Muscle of back (tissue), 3 donors: ENCODE measurements at regions not wholly inside any gene's neighbourhood (a gene's known extent, or its start where the extent isn't known, plus 50 kb on each side); places are given as distances from the start of the nearest gene placed in this dataset.

Experiments
- DNase-seq, 3 donors: peaks; one replicate each; pipeline versions ENCODE4 v3.0.0 to v3.0.0-alpha.2; 2013

DNA sequence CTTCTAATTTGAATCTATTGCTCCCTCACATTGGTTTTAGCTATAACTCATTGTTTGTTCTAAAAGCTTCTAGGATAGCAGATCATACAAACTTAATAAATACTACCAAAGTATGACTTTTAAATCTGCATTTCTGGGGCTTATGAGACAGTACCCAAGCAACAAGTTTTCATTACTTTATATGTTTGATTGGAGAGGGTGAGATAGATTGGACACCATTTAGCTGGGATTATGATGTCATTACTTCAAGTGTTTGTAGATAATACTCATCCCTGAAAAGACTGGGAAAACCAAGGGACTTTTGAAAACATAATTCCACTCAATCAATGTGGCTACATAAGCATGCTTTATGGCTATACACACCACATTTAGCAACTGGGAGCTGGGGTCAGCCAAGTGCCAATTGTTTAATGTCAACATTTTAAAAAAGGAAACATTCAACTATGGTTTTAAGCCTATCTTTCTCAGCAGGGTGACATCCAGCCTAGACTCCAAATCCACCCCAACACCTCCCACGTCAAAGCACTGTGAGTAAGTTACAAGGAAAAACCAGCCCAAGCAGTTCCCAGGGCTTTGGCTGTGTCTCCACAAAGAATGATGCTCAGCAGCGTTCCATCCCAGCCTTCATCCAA is 119.9 kb downstream of the ETAA1 start:
- DNase-seq: peak in 2 of 3 donors; percentile 35 to 74

DNA sequence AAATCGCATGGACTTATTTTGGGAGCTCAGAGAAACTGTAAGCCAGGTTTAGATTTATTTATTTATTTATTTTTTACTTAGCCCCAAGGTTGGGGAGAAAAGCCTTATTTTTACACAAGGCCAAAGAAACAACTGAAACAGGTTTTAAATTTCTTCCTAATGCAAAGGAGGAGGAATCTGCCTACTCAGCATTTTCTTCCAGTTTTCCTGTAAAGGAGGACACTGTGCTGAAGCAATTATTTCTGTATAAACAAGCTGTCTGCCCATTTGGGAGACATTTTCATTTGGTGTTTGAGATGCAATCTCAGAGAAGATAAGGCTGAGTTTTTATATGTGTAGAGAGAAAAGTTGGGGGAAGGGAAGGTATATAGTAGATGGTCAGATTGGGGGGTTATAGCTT is 125.0 kb downstream of the ETAA1 start:
- no peak for DNase-seq

DNA sequence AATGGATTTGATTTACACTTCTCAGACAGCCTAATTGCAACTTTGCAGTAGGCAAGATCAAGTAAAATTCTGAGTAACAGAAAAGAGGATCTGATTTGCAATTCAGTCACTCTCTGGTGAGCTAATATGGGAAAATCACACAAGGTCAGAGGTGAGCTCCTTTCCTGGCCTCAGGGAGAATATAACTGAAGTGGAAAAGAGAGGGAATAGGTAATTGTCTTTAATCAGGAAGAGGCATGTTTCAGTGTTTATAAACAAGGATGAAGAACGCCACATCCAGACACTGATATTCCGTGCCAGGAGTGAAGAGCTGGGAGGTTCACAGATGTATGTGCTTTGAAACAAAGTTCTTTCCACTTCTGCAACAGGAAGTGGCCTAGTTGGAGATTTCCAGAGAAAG is 127.1 kb downstream of the ETAA1 start:
- DNase-seq: no peak

DNA sequence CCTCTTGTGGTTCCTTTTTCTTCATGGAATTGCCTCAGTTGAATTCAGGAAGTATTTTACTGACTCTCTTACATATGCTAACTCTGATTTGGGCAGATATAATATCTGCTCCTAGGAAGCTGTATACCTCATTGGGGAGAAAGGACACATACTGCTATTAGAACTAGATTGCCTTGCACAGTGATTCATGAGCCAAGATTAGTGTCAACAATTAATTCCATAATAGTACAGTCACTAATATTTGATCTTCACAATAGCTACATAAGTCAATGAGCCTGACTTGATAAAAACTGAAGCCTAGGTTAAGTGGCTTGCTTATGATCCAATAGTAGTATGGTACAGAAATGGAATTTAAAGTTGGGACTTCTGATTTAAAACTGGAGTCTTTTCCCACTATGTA is 127.6 kb downstream of the ETAA1 start:
- no peak for DNase-seq

DNA sequence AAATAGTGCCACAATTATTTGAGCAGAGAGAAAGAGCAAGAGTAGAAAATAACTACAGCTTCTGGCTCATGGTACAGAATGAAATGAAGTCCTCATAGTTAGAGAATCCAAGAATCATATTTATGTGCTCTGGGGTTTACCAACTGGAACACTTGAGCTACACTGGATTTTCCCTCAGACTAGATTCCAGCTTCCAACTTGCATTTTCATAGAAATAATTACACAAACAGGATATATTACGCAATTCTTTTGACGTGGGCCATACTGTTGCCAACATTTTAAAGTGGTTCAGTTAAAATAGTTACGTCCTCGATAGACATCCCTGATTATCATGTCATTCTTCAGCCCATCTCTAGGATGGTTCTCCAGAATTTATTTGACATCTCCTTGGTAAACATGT is 129.2 kb downstream of the ETAA1 start:
- DNase-seq: peak; percentile 46 to 81 (median 60)

DNA sequence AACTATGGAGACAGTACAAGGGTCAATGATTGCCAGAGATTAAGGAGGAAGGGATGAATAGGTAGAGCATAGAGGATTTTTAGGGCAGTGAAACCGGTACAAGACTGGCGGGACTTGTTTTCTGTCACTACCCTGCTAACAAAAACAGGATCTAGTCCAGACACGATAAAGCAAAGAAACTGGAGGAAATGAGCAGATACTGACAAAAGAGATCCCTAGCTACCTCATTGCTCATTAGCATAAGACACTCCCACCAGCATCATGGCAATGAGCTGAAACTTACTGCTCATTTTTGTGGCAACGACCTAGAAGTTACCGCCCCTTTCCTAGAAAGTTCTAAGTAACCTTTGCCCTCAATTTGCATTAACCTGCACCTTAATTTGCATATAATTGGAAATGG is 131.2 kb downstream of the ETAA1 start:
- DNase-seq: no peak

DNA sequence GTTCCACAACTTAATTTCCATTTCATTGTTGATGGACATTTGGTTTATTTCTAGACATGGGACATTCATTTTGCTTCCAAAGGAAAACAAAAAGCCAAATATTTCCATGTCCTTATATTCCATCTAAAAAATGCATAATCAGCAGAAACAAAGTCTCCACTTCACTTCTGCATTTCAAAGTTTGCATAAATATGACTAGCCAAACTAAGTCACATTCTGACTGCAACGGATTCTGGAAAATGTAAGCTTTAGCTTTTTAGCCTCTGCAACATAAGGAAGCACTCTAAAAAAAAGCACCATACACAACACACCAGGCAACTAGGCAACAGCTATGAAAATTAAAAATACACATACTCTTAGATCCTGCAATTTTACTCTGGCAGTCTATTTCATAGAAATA is 135.3 kb downstream of the ETAA1 start:
- no peak for DNase-seq

DNA sequence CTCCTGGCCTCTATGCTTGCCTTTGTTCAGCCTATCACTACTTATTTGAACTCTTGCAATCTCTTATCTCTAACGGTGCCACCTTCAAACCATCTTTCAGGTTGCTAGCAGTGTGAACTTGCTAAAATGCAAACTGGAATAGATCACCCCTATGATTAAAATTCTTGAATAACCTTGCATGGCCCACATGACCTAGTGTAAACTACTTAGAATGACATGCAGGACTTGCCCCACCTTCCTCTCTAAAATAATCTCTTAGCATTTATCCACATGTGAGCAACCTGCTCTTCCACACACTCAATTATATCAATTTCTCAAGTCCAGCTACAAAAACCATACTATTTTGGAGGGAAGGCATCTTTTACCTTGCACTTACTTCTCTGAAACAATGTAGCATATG is 137.6 kb downstream of the ETAA1 start:
- DNase-seq: no peak

DNA sequence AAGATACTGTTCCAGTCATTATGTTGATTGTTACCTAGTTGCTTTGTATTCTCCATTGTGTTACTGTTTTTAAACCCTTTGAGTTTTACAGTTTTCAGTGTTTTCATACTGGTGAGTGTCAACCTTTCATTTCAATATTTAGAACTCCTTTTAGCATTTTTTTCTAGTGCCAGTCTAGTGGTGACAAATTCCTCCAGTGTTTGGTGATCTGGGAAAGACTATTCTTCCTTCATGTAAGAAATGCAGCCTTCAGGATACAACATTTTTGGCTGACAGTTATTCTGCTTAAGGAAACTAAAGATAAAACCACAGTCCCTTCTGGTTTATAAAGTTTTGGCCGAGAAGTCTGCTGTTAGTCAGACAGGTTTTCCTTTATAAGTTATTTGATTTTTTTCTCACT is 143.8 kb downstream of the ETAA1 start:
- DNase-seq: no peak

DNA sequence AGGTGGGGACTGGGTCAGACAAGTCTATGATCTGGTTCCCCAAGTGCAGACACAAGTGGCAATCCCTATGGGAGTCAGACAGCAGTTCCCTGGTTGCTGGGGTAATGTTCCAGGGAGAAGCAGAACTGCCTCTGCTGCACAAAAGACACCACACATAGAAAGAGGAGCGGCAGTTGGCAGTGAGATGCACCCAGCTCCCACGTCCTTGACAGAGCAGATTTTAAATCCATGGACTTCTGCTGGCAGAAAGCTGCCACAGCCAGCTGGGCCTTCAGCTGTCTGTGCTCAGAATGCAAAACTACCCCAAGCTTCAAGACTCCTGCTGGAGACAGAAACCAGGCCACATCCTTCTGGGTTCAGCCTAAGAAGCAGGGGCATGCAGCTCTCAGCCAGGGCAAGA is 147.2 kb downstream of the ETAA1 start:
- DNase-seq: no peak

DNA sequence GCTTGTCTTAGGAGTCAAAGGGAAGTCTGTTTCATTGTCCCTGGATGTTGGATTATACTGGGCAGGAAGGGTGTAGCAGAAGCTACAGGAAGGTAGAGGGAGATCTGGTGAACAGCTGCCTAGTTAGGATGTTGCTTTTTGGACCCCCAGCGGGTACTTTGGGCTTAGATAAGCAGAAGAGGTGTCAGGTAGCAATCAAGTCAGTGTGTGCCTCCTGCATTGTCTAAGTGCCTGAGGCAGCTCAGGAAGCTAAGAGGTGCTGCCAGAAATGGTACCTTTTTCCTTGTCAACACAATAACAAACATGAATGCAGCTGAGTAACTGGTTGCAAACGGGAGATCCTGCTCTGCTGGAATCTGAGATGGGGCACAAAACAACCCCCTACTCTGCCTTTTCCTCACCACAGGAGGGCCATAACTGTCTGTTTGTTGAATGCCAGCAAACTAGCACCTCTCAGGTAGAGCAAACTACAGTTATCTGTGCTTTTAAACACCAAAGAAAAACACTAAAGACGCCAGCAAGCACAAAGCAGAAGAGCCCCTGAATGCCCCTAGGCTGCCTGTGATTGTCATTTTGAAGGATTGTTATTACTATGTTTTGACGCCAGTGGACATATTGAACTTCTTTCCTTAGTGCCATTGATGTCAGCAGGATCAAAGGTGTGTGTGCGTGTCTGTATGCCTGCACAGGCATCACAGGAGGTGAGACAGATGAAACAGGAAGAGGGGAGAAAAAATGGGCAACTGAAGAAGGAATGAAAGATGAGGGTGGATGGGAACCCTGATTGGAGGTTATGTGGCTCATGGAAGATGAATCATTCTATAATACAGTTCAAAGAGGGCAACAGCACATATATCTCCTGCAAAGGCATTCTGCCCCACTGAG is 151.4 kb downstream of the ETAA1 start:
- DNase-seq: no peak

DNA sequence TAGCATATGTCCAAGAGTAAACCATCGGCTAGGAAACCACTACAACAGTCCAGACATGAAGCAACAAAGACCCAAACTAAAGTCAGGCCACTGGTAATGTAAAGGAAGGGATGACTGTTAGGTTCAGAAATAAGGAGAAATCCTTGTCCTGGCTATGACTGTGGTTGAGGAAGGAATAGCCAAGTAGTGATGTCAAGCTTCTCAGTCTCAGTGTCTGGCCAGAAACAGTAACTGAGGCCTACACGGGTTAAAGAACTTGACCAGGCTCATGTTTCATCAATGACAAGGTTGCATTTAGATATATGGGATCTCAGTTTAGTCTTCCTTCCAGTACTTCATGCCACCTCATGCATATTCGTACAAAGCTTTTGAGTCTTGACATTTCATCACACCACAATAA is 162.0 kb downstream of the ETAA1 start:
- DNase-seq: no peak

DNA sequence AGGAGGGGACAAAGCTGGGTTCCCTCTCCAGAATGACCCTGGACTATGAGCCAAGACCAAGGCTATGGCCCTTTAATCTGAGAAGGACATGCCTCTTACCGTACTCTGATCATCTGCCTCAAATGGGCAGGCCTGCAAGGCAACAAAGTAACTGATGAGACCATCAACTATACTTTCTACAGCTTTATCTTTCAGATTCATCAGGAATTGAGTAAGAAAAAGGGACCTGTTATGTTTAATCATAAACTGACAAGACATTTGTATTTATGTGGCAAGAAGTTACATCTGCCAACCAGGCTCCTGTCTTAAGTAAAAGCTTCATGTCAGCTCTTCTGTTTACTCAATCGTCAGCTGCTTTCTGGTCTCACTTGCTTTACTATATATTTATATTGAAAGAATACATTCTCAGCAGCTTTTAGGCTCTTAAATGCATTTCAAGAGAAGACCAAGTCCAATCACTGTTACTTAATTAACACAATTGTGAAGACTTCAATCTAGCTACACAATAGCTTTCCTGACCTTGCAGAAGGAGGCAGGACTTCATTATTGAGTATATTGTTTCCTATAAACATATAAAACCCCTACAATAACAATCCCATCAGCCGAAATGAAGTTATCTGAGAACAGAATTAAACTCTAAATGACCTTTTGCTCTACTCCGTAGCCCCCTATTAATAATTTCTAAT is 163.8 kb downstream of the ETAA1 start:
- no peak for DNase-seq

DNA sequence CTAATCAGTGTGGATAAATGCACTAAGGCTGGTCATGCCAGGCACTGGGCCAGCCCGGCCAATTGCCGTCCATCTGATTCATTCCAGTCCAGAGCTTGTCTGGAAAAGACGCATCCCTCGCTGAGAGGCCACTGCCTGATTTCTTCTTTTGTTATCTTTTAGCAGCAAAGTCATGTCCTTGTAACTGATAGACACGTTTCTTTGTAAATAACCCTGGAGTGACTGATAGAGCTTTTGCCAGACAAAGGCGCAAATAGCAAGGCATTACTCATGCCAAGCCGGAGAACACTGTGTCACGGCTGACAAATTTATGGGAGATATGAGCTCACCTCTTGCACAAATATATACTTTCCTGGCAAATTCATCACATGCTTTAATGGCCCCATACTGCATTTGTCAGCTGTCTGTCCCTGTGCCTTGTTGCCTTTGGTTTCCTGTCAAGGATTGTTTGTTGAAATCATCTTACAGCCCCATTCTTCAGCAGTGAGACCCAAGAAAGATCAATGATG is 164.4 kb downstream of the ETAA1 start:
- no peak for DNase-seq

DNA sequence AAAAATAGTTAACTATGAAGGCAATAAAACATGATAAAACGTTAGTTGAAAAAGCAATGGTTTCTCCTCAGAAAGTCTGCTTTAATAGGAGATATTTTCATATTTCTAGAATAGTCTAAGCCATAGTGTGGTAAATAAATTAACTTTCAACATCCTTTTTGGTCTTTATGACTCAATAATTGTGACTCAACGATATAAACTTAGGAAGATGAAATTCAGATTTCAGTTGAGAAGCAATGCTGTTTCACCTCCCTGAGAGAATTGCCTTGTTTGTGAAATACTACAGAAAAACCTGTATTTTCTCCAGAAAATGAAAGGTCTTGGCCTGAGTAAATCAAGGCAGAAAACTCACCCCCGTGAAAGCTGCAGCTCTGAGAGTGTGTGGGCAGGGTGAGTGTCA is 166.9 kb downstream of the ETAA1 start:
- no peak for DNase-seq

DNA sequence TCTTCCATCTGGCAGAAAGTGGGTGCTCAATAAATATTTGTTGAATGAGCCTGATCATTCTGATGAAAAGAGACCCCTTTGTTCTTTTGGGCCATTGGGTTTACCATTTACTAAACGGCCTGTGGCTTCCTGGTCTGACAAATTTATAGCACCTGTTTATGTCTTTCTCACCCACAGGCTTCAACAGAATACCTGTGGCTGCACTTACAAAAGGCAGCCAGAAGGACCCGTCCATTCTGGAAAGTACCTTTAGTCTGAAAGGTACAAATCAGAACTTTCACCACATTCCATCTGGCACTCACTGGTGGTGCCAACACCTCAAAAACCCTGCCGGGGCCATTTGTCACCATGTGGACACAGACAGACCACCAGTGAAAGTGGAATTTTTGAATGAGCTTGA is 167.5 kb downstream of the ETAA1 start:
- DNase-seq: no peak

DNA sequence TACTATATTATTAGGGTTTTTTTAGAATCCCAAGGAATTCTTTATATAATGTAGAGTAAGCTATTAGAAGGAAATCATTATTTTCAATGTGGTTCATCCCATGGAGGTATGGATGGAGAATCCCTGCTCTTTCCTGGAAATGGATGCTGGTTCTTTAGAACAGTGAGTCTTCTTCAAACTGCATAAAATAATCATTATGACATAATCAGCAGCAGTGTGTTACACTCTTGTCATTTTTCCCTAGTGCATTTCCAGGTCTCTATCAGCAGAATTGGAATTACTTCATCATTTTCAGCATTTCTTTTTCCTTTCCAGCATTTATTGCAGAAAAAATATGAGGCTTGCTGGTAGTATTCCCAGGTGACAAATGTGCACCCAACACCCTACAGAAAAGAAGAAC is 168.1 kb downstream of the ETAA1 start:
- DNase-seq: no peak

DNA sequence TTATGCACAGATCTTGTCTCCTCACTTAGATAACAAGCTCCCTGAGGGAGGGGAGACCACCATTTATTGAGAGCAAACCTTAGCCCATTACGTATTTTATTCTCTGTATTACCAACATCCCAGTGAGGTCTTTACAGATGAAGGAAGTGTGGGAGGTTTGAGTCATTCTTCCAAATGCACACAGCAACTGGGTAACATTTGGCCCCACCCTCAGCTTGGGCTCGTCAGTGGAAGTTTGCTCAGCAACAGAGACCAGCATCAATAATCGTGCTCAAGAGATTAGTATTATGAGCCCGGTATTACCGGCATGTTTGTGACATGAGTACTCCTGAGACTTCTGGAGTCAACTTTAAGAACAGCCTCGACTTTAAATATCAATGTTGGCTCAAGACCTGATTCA is 168.6 kb downstream of the ETAA1 start:
- DNase-seq: no peak

DNA sequence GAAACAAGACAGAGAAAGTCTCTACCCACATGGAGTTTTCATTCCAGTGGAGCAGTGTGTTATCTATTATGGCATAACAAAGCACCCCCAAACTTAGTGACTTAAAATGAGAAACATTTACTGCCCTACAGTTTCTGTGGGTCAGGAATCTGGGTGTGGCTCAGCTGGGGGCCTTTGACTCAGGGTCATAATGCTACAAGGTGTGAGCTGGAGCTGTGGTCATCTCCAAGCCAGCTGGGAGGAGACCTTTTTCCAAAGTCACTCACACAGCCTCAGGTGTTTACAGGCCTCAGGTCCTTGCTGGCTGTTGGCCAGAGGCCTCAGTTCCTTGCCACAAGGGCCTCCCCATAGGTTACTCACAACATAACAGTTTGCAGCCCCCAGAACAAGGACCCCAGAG is 169.2 kb downstream of the ETAA1 start:
- DNase-seq: no peak

DNA sequence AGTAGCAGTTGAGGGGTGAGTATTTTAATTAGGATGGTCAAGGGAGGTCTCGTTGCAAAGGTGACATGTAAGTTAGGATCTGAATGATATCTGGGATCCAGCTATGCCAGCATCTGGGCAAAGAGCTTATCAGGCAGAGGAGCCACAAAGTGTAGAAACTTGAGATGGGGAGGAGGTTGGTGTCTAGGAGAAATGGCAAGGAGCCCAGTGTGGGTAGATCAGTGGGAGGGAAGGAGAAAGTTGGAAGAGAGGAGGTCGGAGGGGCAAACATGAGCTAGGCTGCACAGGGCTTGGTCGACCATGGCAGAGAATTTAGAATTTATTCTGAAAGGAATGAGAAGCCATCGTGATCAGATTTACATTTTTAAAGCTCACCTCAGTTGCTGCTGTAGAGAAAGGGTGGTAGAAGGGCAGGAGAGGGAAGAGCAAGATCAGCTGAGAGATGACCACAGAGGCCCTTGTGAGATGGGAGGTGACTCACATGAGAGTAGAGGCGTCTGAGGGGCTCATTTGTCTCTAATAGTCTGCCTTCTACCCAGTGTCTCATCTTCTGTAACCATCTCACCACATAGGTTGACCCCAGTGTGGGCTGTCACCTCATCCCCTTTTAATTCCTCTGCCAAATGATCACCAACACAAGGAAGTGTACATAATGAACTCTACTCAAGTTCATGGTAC is 170.0 kb downstream of the ETAA1 start:
- DNase-seq: no peak

DNA sequence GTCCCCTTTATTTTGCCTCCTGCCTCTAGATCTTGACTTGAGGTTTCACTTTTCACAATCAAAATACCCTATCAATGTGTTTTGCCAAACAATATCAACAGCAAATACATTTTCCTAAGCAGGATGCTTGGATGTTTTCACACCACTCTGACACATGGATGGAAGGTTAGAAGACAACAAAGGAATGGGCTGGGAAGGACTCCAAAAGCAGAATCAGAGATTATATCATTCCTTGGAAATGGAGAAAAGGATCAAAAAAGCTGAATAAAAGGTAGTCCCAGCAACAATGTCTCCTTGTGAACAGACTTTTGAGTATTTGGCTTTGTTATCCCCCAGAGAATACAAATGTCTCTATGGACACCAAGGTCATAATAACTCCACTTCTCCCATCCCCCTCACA is 170.8 kb downstream of the ETAA1 start:
- peak in 2 of 3 donors; percentile 53 to 60 for DNase-seq

DNA sequence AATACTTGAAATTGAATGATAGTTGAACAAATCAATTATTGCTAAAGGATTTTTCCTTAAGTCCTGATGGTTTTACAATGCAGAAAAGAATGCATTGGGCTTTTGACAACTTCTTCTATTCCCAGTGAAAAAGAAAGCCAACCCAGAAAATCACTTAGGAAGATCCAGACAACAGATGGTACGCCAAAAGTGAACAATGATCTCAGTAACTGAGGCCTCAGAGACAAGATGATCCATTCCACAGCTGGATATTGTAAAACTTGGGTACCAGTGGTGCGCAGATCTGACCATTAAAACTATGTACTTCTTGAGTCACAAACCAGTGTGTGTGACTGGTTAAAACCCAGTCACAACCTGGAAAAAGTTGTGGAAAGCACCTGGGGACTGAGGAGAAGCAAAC is 173.5 kb downstream of the ETAA1 start:
- no peak for DNase-seq
